HepG2 (cell line): ENCODE measurements at regions not wholly inside any gene's neighbourhood (a gene's known extent, or its start where the extent isn't known, plus 50 kb on each side); places are given as distances from the start of the nearest gene placed in this dataset.

ENCODE experiments used
- ARID3A ChIP-seq: IDR thresholded peaks from 2 replicates; pipeline ENCODE4 v1.6.1; 2012; ENCODE audit warnings: low read depth, low read length, improper control_type of control experiment
- ARID4A ChIP-seq: sonication (generic); formaldehyde crosslinking; IDR thresholded peaks from 2 replicates; pipeline ENCODE4 v1.5.0; 2020; ENCODE audit warnings: mild to moderate bottlenecking, missing genetic modification reagents, borderline replicate concordance
- DBP ChIP-seq: sonication (generic); formaldehyde crosslinking; IDR thresholded peaks from 2 replicates; pipeline ENCODE4 v1.4.0; 2020; ENCODE audit warnings: missing genetic modification reagents; ENCODE audit errors: not compliant biosample characterization
- DR1 ChIP-seq: sonication (generic); formaldehyde crosslinking; IDR thresholded peaks from 2 replicates; pipeline ENCODE4 v1.8.0; 2021; ENCODE audit warnings: mild to moderate bottlenecking, missing genetic modification reagents, inconsistent platforms
- GABPA ChIP-seq, 2 experiments: IDR thresholded peaks; 2 replicates each; pipeline ENCODE4 v1.6.1; 2011 to 2016; ENCODE audit warnings: low read depth in 2 of 2, low read length in 1 of 2, missing biosample characterization in 1 of 2, missing genetic modification characterization in 1 of 2
- GATAD2A ChIP-seq: IDR thresholded peaks from 2 replicates; pipeline ENCODE4 v1.6.1; 2016
- GLMP ChIP-seq: sonication (generic); formaldehyde crosslinking; IDR thresholded peaks from 2 replicates; pipeline ENCODE4 v1.9.0; 2021; ENCODE audit warnings: missing genetic modification reagents, mild to moderate bottlenecking, borderline replicate concordance
- KAT8 ChIP-seq: IDR thresholded peaks from 2 replicates; pipeline ENCODE4 v1.6.1; 2016; ENCODE audit warnings: missing genetic modification reagents, missing compliant biosample characterization
- KDM5B ChIP-seq: sonication (generic); formaldehyde crosslinking; IDR thresholded peaks from 2 replicates; pipeline ENCODE4 v1.4.0; 2020; ENCODE audit warnings: missing genetic modification reagents, mild to moderate bottlenecking, borderline replicate concordance
- MBNL3 ChIP-seq: fragments of 250-450 bp; sonication (Bioruptor Pico); conservative IDR thresholded peaks from 2 replicates; pipeline ENCODE4 v1.8.0; 2022; ENCODE audit warnings: mild to moderate bottlenecking, inconsistent platforms
- MZF1 ChIP-seq: sonication (generic); formaldehyde crosslinking; IDR thresholded peaks from 2 replicates; pipeline ENCODE4 v1.8.1; 2023; ENCODE audit warnings: mild to moderate bottlenecking, missing genetic modification reagents, borderline replicate concordance
- SSRP1 ChIP-seq: IDR thresholded peaks from 2 replicates; pipeline ENCODE4 v1.6.1; 2016; ENCODE audit warnings: control low read depth
- TAF15 ChIP-seq: fragments of 200-400 bp; formaldehyde crosslinking; IDR thresholded peaks from one replicate; pipeline ENCODE4 v1.6.1; 2018; ENCODE audit warnings: mild to moderate bottlenecking, low read depth, low read length; ENCODE audit not compliant: poor library complexity, severe bottlenecking
- ZBTB37 ChIP-seq: sonication (generic); formaldehyde crosslinking; IDR thresholded peaks from 2 replicates; pipeline ENCODE4 v1.4.0; 2020; ENCODE audit warnings: mild to moderate bottlenecking, missing genetic modification reagents
- ZBTB38 ChIP-seq: sonication (generic); formaldehyde crosslinking; IDR thresholded peaks from 2 replicates; pipeline ENCODE4 v1.5.1; 2020; ENCODE audit warnings: mild to moderate bottlenecking, missing genetic modification reagents
- ZFP37 ChIP-seq: sonication (generic); formaldehyde crosslinking; IDR thresholded peaks from 2 replicates; pipeline ENCODE4 v1.4.0; 2020; ENCODE audit warnings: missing genetic modification reagents, borderline replicate concordance
- ZNF503 ChIP-seq: sonication (generic); formaldehyde crosslinking; IDR thresholded peaks from 2 replicates; pipeline ENCODE4 v1.4.0; 2020; ENCODE audit warnings: missing genetic modification reagents
- ZNF674 ChIP-seq: sonication (generic); formaldehyde crosslinking; IDR thresholded peaks from 2 replicates; pipeline ENCODE4 v1.5.0; 2020; ENCODE audit warnings: low read depth, mild to moderate bottlenecking, missing genetic modification reagents
- ZSCAN21 ChIP-seq: sonication (generic); formaldehyde crosslinking; IDR thresholded peaks from 2 replicates; pipeline ENCODE4 v1.8.0; 2022; ENCODE audit warnings: mild to moderate bottlenecking, missing genetic modification reagents, moderate library complexity, borderline replicate concordance

GRCh38 chr5:92969781-92970237 is 611.2 kb downstream of the NR2F1-AS1 start (continued):
- no peak for TF ChIP-seq ZFP37 (CRISPR knock-in tag)
- TF ChIP-seq ARID3A = no peak; the same call in 1 of the 2 replicates
- no peak for TF ChIP-seq SSRP1 (CRISPR knock-in tag)
- no peak for TF ChIP-seq KDM5B (CRISPR knock-in tag)
- TF ChIP-seq GLMP (CRISPR knock-in tag) = no peak
- TF ChIP-seq DBP (CRISPR knock-in tag) = no peak
- no peak for TF ChIP-seq ZBTB37 (CRISPR knock-in tag)
- TF ChIP-seq MBNL3 (CRISPR knock-in tag) = no peak
- no peak for TF ChIP-seq ZBTB38 (CRISPR knock-in tag)
- TF ChIP-seq ZSCAN21 (CRISPR knock-in tag) = no peak; the same call in 1 of the 2 replicates
- peak; percentile 52; the same call in 1 of the 2 replicates for TF ChIP-seq KAT8
- TF ChIP-seq ARID4A (CRISPR knock-in tag) = no peak
- TF ChIP-seq GABPA (IDR thresholded peaks at IDR 0.05; ENCODE audit: low read depth, low read length) = no peak
- no peak for TF ChIP-seq GABPA (CRISPR knock-in tag; IDR thresholded peaks at IDR 0.05; ENCODE audit: low read depth)
- TF ChIP-seq ZNF503 = peak; percentile 93
- no peak for TF ChIP-seq ZNF674
- TF ChIP-seq GATAD2A (CRISPR knock-in tag) = peak; percentile 95
- TF ChIP-seq TAF15 = no peak
- no peak for TF ChIP-seq MZF1 (CRISPR knock-in tag)
- TF ChIP-seq DR1 = no peak
